ENCODE measurements at regions not wholly inside any gene's neighbourhood (a gene's known extent, or its start where the extent isn't known, plus 50 kb on each side); places are given as distances from the start of the nearest gene placed in this dataset.

GRCh38 chr6:78324213-78324612 lies 543.1 kb upstream of the IRAK1BP1 start:
- H3K4me3 ChIP-seq (replicated peaks; ENCODE audit: low read depth, low read length), result no peak overlapping the region
- no peaks in the 10 kb centered on the region for H3K27me3 ChIP-seq (replicated peaks; ENCODE audit: control insufficient read depth, insufficient read depth, low read length)
- no peaks in the 10 kb centered on the region for H3K36me3 ChIP-seq (ENCODE audit: control insufficient read depth, insufficient read depth, low read length)
- TF ChIP-seq CTCF (IDR thresholded peaks at IDR 0.05; ENCODE audit: insufficient read depth, low read length, poor library complexity, severe bottlenecking), result no peak
- no peak for DNase-seq (ENCODE audit: extremely low read depth, insufficient read length)

- DNase-seq (ENCODE audit: extremely low read depth, insufficient read length), result no peak
- H3K4me3 ChIP-seq (replicated peaks; ENCODE audit: low read depth, low read length), result no peak overlapping the region
- H3K36me3 ChIP-seq (ENCODE audit: control insufficient read depth, insufficient read depth, low read length), result no peaks in the 10 kb centered on the region
- no peaks in the 10 kb centered on the region for H3K27me3 ChIP-seq (replicated peaks; ENCODE audit: control insufficient read depth, insufficient read depth, low read length)
- TF ChIP-seq CTCF (IDR thresholded peaks at IDR 0.05; ENCODE audit: insufficient read depth, low read length, poor library complexity, severe bottlenecking), result no peak
These were observed 526.6 kb upstream of the IRAK1BP1 start for GRCh38 chr6:78340755-78341154.

- no peak overlapping the region for H3K4me3 ChIP-seq (replicated peaks; ENCODE audit: low read depth, low read length)
- TF ChIP-seq CTCF (IDR thresholded peaks at IDR 0.05; ENCODE audit: insufficient read depth, low read length, poor library complexity, severe bottlenecking), result no peak
- DNase-seq (ENCODE audit: extremely low read depth, insufficient read length), result no peak
These were observed 521.5 kb upstream of the IRAK1BP1 start for GRCh38 chr6:78345882-78346281.

GRCh38 chr6:78347191-78347916 lies 520.0 kb upstream of the IRAK1BP1 start:
- DNase-seq (ENCODE audit: extremely low read depth, insufficient read length), result no peak
- no peak for TF ChIP-seq CTCF (IDR thresholded peaks at IDR 0.05; ENCODE audit: insufficient read depth, low read length, poor library complexity, severe bottlenecking)
- H3K27me3 ChIP-seq (replicated peaks; ENCODE audit: control insufficient read depth, insufficient read depth, low read length), result no peaks in the 10 kb centered on the region
- no peak overlapping the region for H3K4me3 ChIP-seq (replicated peaks; ENCODE audit: low read depth, low read length)
- H3K36me3 ChIP-seq (ENCODE audit: control insufficient read depth, insufficient read depth, low read length), result no peaks in the 10 kb centered on the region

More at GRCh38 chr6:78345882-78346281, 521.5 kb upstream of the IRAK1BP1 start:
- Histone ChIP-seq H3K27me3 (replicated peaks; ENCODE audit: control insufficient read depth, insufficient read depth, low read length) (no peaks in the 10 kb centered on the region), H3K36me3 (ENCODE audit: control insufficient read depth, insufficient read depth, low read length) (no peaks in the 10 kb centered on the region)

- no peaks in the 10 kb centered on the region for H3K36me3 ChIP-seq (ENCODE audit: control insufficient read depth, insufficient read depth, low read length)
- H3K4me3 ChIP-seq (replicated peaks; ENCODE audit: low read depth, low read length), result no peak overlapping the region
- DNase-seq (ENCODE audit: extremely low read depth, insufficient read length), result no peak
- no peaks in the 10 kb centered on the region for H3K27me3 ChIP-seq (replicated peaks; ENCODE audit: control insufficient read depth, insufficient read depth, low read length)
- TF ChIP-seq CTCF (IDR thresholded peaks at IDR 0.05; ENCODE audit: insufficient read depth, low read length, poor library complexity, severe bottlenecking), result no peak
These were observed 514.3 kb upstream of the IRAK1BP1 start for GRCh38 chr6:78353040-78353439.

- DNase-seq (ENCODE audit: extremely low read depth, insufficient read length), result no peak
- H3K27me3 ChIP-seq (replicated peaks; ENCODE audit: control insufficient read depth, insufficient read depth, low read length), result no peaks in the 10 kb centered on the region
- TF ChIP-seq CTCF (IDR thresholded peaks at IDR 0.05; ENCODE audit: insufficient read depth, low read length, poor library complexity, severe bottlenecking), result no peak
These were observed 503.7 kb upstream of the IRAK1BP1 start for GRCh38 chr6:78363688-78364087.

More at GRCh38 chr6:78363688-78364087, 503.7 kb upstream of the IRAK1BP1 start:
- no peak overlapping the region for H3K4me3 ChIP-seq (replicated peaks; ENCODE audit: low read depth, low read length)
- H3K36me3 ChIP-seq (ENCODE audit: control insufficient read depth, insufficient read depth, low read length), result no peaks in the 10 kb centered on the region

Data from GM06990 (cell line).